ENCODE measurements at regions not wholly inside any gene's neighbourhood (a gene's known extent, or its start where the extent isn't known, plus 50 kb on each side); places are given as distances from the start of the nearest gene placed in this dataset.
"Not testable (repeated sequence)": the region's sequence is repeated elsewhere in the genome, so short reads cannot be mapped to it uniquely, and the experiment has no call there.

DNA sequence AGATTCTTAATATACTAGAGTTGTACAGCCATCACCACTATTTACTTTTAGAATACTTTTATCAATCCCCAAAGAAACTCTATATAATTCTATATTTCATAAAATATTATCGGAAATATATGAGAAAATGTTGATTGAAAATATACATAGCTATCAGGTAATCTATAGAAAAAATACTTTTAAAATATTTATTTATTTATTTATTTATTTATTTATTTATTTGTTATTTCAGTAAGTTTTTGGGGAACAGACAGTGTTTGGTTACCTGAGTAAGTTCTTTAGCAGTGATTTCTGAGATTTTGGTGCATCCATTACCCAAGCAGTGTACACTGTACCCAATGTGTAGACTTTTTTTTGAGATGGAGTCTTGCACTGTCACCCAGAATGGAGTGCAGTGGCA is 206.6 kb upstream of the DAAM1 start:
- Histone ChIP-seq H3K4me1 (ENCODE audit: control insufficient read depth, insufficient read depth, low read length) (peaks cover 7% of the 10 kb centered on the region), H3K4me3 (ENCODE audit: low read length) (no peak overlapping the region), H3K27ac (ENCODE audit: low read length) (no peak overlapping the region), H3K9me3 (ENCODE audit: control insufficient read depth, low read length) (no peaks in the 10 kb centered on the region), H3K27me3 (ENCODE audit: control insufficient read depth, insufficient read depth) (no peaks in the 10 kb centered on the region)
- intact Hi-C loops (cut with DNase I): no loop called here
- no peak for DNase-seq
- WGBS: 100% methylated on average over 1 of the region's 1 CpG
- ATAC-seq: no peak

DNA sequence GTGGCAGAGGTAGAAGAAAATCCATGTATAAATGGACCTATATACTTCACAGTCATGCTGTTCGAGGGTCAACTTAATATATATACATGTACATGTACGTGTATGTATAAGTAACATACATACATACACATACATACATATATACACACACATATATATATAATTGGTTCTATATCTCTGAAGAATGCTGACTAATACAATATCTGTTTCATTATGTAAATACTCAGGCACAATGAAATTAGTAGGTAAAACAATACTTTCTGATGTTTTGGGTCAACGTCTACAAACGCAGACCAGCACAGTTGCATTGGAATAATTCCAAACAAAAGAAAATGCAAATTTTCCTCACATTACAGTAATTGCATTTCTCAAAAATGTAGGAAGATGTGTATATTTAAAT is 202.7 kb upstream of the DAAM1 start:
- DNase-seq: no peak
- ATAC-seq: no peak
- H3K27me3 ChIP-seq (ENCODE audit: control insufficient read depth, insufficient read depth): no peaks in the 10 kb centered on the region
- intact Hi-C loops (cut with DNase I): no loop called here
- 86% methylated on average over 4 of the region's 4 CpGs for WGBS
- H3K27ac ChIP-seq (ENCODE audit: low read length): no peak overlapping the region
- H3K4me3 ChIP-seq (ENCODE audit: low read length): no peak overlapping the region
- H3K4me1 ChIP-seq (ENCODE audit: control insufficient read depth, insufficient read depth, low read length): no peaks in the 10 kb centered on the region
- no peaks in the 10 kb centered on the region for H3K9me3 ChIP-seq (ENCODE audit: control insufficient read depth, low read length)

DNA sequence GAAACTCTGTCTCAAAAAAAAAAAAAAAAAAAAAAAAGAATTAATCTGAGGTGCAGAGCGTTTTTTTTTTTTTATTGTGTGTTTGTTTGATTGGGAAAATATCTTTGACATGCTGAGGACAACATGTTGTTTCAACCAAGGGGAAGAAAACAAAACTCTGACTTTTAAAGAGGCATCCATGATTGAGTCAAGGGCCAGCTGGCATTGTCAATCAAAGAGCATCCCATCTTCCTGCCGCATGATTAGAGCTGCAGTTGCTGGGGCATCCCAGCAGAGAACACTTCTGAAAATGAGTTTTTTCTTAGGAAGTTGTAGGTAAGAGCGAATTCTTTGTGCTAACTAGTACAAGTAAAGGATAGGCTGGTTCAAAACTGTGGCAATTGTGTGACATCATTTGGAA is 200.9 kb upstream of the DAAM1 start:
- 89% methylated on average over 3 of the region's 3 CpGs for WGBS
- Histone ChIP-seq H3K27me3 (ENCODE audit: control insufficient read depth, insufficient read depth) (no peaks in the 10 kb centered on the region), H3K4me3 (ENCODE audit: low read length) (no peak overlapping the region), H3K4me1 (ENCODE audit: control insufficient read depth, insufficient read depth, low read length) (no peaks in the 10 kb centered on the region), H3K27ac (ENCODE audit: low read length) (no peak overlapping the region), H3K9me3 (ENCODE audit: control insufficient read depth, low read length) (no peaks in the 10 kb centered on the region)
- DNase-seq: no peak
- ATAC-seq: no peak
- intact Hi-C loops (cut with DNase I): no loop called here

DNA sequence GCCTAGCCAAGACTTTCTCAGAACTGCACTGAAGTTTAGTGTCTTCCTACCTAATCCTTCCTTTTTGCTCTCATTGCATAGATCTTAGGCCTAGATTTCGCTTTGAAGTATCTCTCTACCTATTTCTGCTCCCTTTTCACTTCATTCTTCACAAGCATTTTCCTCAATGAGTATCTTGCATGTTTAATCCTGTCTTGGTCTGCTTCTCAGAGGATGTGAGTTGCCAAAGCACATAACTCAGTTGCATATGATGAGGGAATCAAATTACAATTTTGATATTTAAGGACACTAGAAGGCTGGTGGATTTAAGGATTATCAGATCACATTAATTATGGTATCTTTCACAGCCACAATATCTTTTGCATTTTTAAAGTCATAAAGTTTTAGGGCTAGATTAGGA is 195.5 kb upstream of the DAAM1 start:
- Histone ChIP-seq H3K27ac (ENCODE audit: low read length) (no peak overlapping the region), H3K27me3 (ENCODE audit: control insufficient read depth, insufficient read depth) (no peaks in the 10 kb centered on the region), H3K4me3 (ENCODE audit: low read length) (no peak overlapping the region), H3K4me1 (ENCODE audit: control insufficient read depth, insufficient read depth, low read length) (no peaks in the 10 kb centered on the region), H3K9me3 (ENCODE audit: control insufficient read depth, low read length) (no peaks in the 10 kb centered on the region)
- intact Hi-C loops (cut with DNase I): no loop called here
- 81% methylated on average over 1 of the region's 1 CpG for WGBS
- no peak for ATAC-seq
- DNase-seq: no peak

DNA sequence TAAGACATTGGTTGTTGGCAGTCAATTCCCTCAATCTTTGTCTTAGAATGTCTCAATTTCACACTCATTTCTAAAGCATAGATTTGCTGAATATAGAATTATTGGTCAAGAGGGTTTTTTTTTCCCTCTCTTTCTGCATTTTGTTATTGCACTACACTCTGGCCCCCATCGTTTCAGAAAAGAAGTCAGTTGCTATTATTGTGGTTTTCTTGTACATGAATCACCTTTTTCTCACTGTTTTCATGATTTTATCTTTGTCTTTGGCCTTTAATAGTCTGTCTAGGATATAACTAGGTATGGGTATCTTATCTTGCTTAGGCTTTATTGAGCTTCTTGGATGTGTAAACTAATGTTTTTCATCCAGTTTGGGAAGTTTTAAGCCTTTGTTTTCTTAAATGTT is 194.3 kb upstream of the DAAM1 start:
- H3K4me1 ChIP-seq (ENCODE audit: control insufficient read depth, insufficient read depth, low read length): no peaks in the 10 kb centered on the region
- no peaks in the 10 kb centered on the region for H3K9me3 ChIP-seq (ENCODE audit: control insufficient read depth, low read length)
- WGBS: 57% methylated on average over 1 of the region's 1 CpG
- DNase-seq (no peak), ATAC-seq (no peak)
- intact Hi-C loops (cut with DNase I): no loop called here
- H3K27ac ChIP-seq (ENCODE audit: low read length): no peak overlapping the region
- no peaks in the 10 kb centered on the region for H3K27me3 ChIP-seq (ENCODE audit: control insufficient read depth, insufficient read depth)
- H3K4me3 ChIP-seq (ENCODE audit: low read length): no peak overlapping the region

DNA sequence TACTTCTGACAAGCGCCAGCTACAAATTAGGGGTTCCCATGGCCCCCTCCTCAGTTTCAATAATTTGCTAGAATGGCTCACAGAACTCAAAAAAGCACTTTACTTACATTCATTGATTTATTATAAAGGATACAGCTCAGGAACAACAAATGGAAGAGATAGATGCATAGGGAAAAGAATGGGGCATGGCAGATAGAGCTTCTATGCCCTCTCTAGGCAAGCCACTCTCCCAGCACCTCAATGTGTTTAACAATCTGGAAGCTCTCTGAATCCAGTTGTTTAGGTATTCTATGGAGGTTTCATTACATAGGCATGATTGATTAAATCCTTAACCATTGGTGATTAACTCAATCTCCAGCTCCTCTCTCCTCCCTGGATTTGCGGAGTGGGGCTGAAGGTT is 184.5 kb upstream of the DAAM1 start:
- Histone ChIP-seq H3K27ac (ENCODE audit: low read length) (no peak overlapping the region), H3K27me3 (ENCODE audit: control insufficient read depth, insufficient read depth) (no peaks in the 10 kb centered on the region), H3K4me3 (ENCODE audit: low read length) (no peak overlapping the region), H3K4me1 (ENCODE audit: control insufficient read depth, insufficient read depth, low read length) (peaks cover 2% of the 10 kb centered on the region), H3K9me3 (ENCODE audit: control insufficient read depth, low read length) (no peaks in the 10 kb centered on the region)
- intact Hi-C loops (cut with DNase I): loop anchor here in 1 of 4 donors (10.0 kb wide), 1 partner anchor 369 kb away; the partner anchor contains the start of gene DACT1
- ATAC-seq (no peak), DNase-seq (no peak)
- 86% methylated on average over 2 of the region's 2 CpGs for WGBS

DNA sequence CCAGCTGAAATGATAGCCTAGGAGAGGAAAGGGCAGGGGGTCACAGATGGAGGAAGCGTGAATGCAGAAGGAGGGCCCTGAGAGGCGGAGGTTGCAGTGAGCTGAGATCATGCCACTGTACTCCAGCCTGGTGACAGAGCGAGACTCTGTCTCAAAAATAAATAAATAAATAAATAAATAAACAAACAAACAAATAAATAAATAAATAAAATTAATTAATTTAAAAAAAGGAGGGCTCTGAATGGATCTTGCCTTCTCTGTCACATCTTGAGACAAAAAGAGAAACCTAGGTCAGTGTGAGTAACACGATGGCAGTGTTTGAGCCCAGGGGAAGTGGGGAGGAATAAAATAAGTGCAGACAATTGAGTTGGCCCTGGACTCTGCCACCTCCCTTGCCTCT is 182.3 kb upstream of the DAAM1 start:
- 86% methylated on average over 4 of the region's 4 CpGs for WGBS

DNA sequence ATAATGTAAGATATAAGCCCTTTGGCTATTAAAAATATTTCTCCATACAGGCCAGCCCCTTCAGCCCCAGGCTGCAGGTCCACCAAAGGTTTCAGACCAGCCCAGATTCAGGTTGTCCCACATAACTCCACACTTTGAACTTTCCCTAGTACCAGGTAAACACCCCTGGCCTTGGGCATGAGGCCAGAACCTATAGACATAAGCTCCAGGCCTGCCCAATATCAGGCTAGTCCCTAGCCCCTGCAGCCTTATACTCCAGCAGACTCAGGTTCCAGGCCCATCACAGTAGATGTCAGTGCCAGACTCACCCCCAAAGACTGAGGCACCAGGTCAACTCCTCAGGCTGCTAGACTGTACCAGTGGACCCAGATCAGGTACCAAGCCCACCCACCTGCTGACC is 178.5 kb upstream of the DAAM1 start:
- no peak overlapping the region for H3K4me3 ChIP-seq (ENCODE audit: low read length)
- ATAC-seq: no peak
- intact Hi-C loops (cut with DNase I): loop anchor here in 1 of 4 donors (10.0 kb wide), 1 partner anchor 375 kb away; the partner anchor contains the start of gene DACT1
- peaks cover 4% of the 10 kb centered on the region for H3K9me3 ChIP-seq (ENCODE audit: control insufficient read depth, low read length)
- H3K27me3 ChIP-seq (ENCODE audit: control insufficient read depth, insufficient read depth): no peaks in the 10 kb centered on the region
- H3K4me1 ChIP-seq (ENCODE audit: control insufficient read depth, insufficient read depth, low read length): no peaks in the 10 kb centered on the region
- peak in 1 of 3 donors; percentile 11 for DNase-seq
- H3K27ac ChIP-seq (ENCODE audit: low read length): no peak overlapping the region

More for the DNA sequence above, 182.3 kb upstream of the DAAM1 start:
- DNase-seq; H3K27ac ChIP-seq (ENCODE audit: low read length); H3K4me3 ChIP-seq (ENCODE audit: low read length); H3K27me3 ChIP-seq (ENCODE audit: control insufficient read depth, insufficient read depth); H3K9me3 ChIP-seq (ENCODE audit: control insufficient read depth, low read length); ATAC-seq; H3K4me1 ChIP-seq (ENCODE audit: control insufficient read depth, insufficient read depth, low read length): not testable (repeated sequence)
- intact Hi-C loops (cut with DNase I): loop anchor here in 1 of 4 donors (10.0 kb wide), 1 partner anchor 371 kb away; the partner anchor contains the start of gene DACT1

DNA sequence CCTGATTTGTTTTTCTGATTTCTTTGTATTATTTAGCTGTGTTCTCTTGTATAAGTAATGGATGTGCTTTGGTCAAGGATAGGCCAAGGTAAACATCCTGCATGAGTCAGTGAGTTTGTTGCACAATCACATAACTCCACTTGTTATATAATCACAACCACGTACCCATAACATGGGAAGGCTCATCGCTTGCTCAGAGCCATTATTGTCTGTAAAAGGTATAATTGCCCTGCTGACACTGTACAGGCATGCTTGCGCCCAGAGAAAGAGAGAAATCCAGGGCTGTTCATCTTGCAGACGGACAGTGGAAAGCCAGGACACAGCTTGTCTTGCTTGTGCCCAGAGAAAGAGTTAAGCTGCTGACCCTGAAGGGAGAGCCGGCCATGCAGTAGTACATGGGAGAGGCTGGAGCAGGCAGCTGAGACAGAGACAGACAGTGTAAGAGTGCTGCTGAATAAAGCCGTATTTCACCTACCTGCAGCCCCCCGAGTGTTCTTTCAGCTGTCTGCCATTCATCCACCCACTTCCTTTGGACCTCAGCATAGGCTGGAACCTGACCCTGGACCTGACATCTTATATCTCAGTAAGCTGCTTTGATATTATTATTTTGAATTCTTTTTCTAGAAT is 174.7 kb upstream of the DAAM1 start:
- WGBS: 91% methylated on average over 7 of the region's 7 CpGs
- Histone ChIP-seq H3K27me3 (ENCODE audit: control insufficient read depth, insufficient read depth) (no peaks in the 10 kb centered on the region), H3K4me1 (ENCODE audit: control insufficient read depth, insufficient read depth, low read length) (no peaks in the 10 kb centered on the region), H3K9me3 (ENCODE audit: control insufficient read depth, low read length) (peaks cover 4% of the 10 kb centered on the region), H3K27ac (ENCODE audit: low read length) (no peak overlapping the region), H3K4me3 (ENCODE audit: low read length) (no peak overlapping the region)
- intact Hi-C loops (cut with DNase I): no loop called here
- ATAC-seq: no peak
- no peak for DNase-seq

DNA sequence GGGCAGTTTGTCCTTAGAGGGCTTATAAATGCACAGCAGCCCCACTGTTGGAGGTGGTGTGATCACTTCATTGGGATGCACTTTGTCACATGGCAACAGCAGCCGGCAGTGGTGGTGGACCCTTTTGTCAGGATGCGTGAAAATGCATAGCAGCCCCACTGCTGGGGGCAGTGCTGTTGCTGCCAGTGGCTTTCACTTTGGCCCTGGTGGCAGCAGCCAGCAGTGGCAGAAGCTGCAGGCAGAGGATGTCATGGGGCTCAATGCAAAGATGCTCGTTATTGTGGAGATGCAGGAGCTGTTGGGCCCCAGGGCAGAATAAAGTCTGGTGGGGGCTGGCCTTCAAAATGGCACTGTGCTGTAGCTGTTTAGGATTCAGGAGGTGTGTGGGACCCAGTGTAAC is 173.0 kb upstream of the DAAM1 start:
- DNase-seq (no peak), ATAC-seq (no peak)
- no peak overlapping the region for H3K27ac ChIP-seq (ENCODE audit: low read length)
- H3K4me1 ChIP-seq (ENCODE audit: control insufficient read depth, insufficient read depth, low read length): no peaks in the 10 kb centered on the region
- WGBS: 95% methylated on average over 3 of the region's 3 CpGs
- H3K9me3 ChIP-seq (ENCODE audit: control insufficient read depth, low read length): peaks cover 4% of the 10 kb centered on the region
- H3K27me3 ChIP-seq (ENCODE audit: control insufficient read depth, insufficient read depth): no peaks in the 10 kb centered on the region
- intact Hi-C loops (cut with DNase I): no loop called here
- no peak overlapping the region for H3K4me3 ChIP-seq (ENCODE audit: low read length)

DNA sequence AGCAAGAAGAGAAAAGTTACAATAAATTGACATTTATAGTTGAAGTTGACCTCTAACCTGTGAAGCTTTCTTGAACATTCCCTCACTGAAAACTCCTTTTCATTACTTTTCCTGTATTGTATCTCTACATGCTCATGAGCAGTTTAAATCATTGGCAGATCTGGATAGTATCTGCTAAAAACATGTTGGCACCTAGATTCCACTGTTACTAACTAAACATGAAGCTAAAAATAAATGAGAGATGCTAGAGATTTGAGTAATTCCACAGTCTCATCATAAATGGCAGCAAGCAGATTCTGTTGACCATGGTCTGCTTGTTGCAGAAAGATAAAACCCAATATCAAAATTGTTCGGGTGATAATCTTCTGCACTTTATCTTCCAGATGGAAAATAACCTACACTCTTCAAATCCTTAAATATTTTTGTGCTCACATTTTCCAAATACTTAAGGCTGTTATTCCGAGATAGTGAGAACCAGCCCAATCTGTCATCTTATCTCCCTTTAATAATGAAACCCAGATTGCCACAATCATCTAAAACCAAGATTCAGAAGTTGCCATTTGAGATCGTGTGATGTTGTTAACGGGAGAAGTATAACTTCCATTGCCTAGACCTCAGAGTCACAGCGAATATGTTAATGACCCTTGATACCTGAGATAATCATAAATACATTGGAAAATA is 171.0 kb upstream of the DAAM1 start:
- DNase-seq: no peak
- intact Hi-C loops (cut with DNase I): no loop called here
- H3K4me1 ChIP-seq (ENCODE audit: control insufficient read depth, insufficient read depth, low read length): no peaks in the 10 kb centered on the region
- ATAC-seq: no peak
- peaks cover 4% of the 10 kb centered on the region for H3K9me3 ChIP-seq (ENCODE audit: control insufficient read depth, low read length)
- H3K27ac ChIP-seq (ENCODE audit: low read length): no peak overlapping the region
- no peak overlapping the region for H3K4me3 ChIP-seq (ENCODE audit: low read length)
- no peaks in the 10 kb centered on the region for H3K27me3 ChIP-seq (ENCODE audit: control insufficient read depth, insufficient read depth)
- WGBS: 43% methylated on average over 5 of the region's 5 CpGs
